ENCODE measurements at regions not wholly inside any gene's neighbourhood (a gene's known extent, or its start where the extent isn't known, plus 50 kb on each side); places are given as distances from the start of the nearest gene placed in this dataset.

GRCh38 chr7:15834446-15834845 is 148.0 kb upstream of the MEOX2 start (continued):
- no peak for TF ChIP-seq REST (IDR thresholded peaks at IDR 0.05)
- no peak for TF ChIP-seq SP1 (IDR thresholded peaks at IDR 0.05)
- TF ChIP-seq GABPA (IDR thresholded peaks at IDR 0.05 in 1 of 2, conservative IDR thresholded peaks at IDR 0.05 in 1 of 2), result no peak
- TF ChIP-seq HNF4G (IDR thresholded peaks at IDR 0.05), result no peak
- no peak for TF ChIP-seq RXRA (IDR thresholded peaks at IDR 0.05)
- TF ChIP-seq HNF4A (conservative IDR thresholded peaks at IDR 0.05), result no peak
- no peak for TF ChIP-seq YY1 (IDR thresholded peaks at IDR 0.05)
- no peak for TF ChIP-seq EGR1 (IDR thresholded peaks at IDR 0.05; ENCODE audit: low read depth in 2 of 2)
- TF ChIP-seq CTCF (IDR thresholded peaks at IDR 0.05; ENCODE audit: low read depth, low read length, missing input control), result no peak
- no peak for TF ChIP-seq FOXA2 (IDR thresholded peaks at IDR 0.05)
- TF ChIP-seq RAD21 (IDR thresholded peaks at IDR 0.05), result no peak

- no peaks in the 10 kb centered on the region for H3K27me3 ChIP-seq (ENCODE audit: control insufficient read depth in 4 of 4, insufficient read depth in 4 of 4, low read length in 3 of 4)
- no peak for DNase-seq (ENCODE audit: low spot score)
- WGBS, result 13% methylated on average over 1 of the region's 1 CpG
- no peaks in the 10 kb centered on the region for H3K36me3 ChIP-seq (ENCODE audit: control insufficient read depth in 4 of 4, insufficient read depth in 3 of 4, low read depth in 1 of 4, low read length in 3 of 4)
- H3K27ac ChIP-seq (ENCODE audit: low read depth in 1 of 2, low read length in 2 of 2), result no peak overlapping the region
- H3K9ac ChIP-seq (ENCODE audit: low read depth in 1 of 2, low read length in 2 of 2), result no peak overlapping the region
- H3K4me1 ChIP-seq (ENCODE audit: control insufficient read depth in 4 of 4, insufficient read depth in 4 of 4, low read length in 3 of 4), result no peaks in the 10 kb centered on the region
- no peaks in the 10 kb centered on the region for H3K9me3 ChIP-seq (ENCODE audit: control insufficient read depth in 4 of 4, low read length in 3 of 4)
- no peak for TF ChIP-seq NR2F2 (IDR thresholded peaks at IDR 0.05)
- peak; percentile 1 for TF ChIP-seq HNF4A (conservative IDR thresholded peaks at IDR 0.05)
- no peak overlapping the region for H3K4me3 ChIP-seq (ENCODE audit: low read depth in 1 of 3, low read length in 3 of 3)
These were observed 146.5 kb upstream of the MEOX2 start for GRCh38 chr7:15832996-15833395.

- Histone ChIP-seq H3K9ac (ENCODE audit: low read depth in 1 of 2, low read length in 2 of 2) (no peak overlapping the region), H3K9me3 (ENCODE audit: control insufficient read depth in 4 of 4, low read length in 3 of 4) (no peaks in the 10 kb centered on the region), H3K4me3 (ENCODE audit: low read depth in 1 of 3, low read length in 3 of 3) (no peak overlapping the region), H3K36me3 (ENCODE audit: control insufficient read depth in 4 of 4, insufficient read depth in 3 of 4, low read depth in 1 of 4, low read length in 3 of 4) (no peaks in the 10 kb centered on the region), H3K4me1 (ENCODE audit: control insufficient read depth in 4 of 4, insufficient read depth in 4 of 4, low read length in 3 of 4) (no peaks in the 10 kb centered on the region), H3K27me3 (ENCODE audit: control insufficient read depth in 4 of 4, insufficient read depth in 4 of 4, low read length in 3 of 4) (no peaks in the 10 kb centered on the region), H3K27ac (ENCODE audit: low read depth in 1 of 2, low read length in 2 of 2) (no peak overlapping the region)
- DNase-seq (ENCODE audit: low spot score), result no peak
- WGBS, result 82% methylated on average over 3 of the region's 3 CpGs
- TF ChIP-seq EGR1 (IDR thresholded peaks at IDR 0.05; ENCODE audit: low read depth in 2 of 2) (no peak), ATF3 (IDR thresholded peaks at IDR 0.05) (no peak), JUND (IDR thresholded peaks at IDR 0.05) (no peak), HNF4G (IDR thresholded peaks at IDR 0.05) (no peak), RXRA (IDR thresholded peaks at IDR 0.05) (no peak), HNF4A (conservative IDR thresholded peaks at IDR 0.05) (no peak), SP1 (IDR thresholded peaks at IDR 0.05) (no peak), TAF1 (conservative IDR thresholded peaks at IDR 0.05) (no peak), MAX (IDR thresholded peaks at IDR 0.05) (no peak), FOXA2 (IDR thresholded peaks at IDR 0.05) (no peak), GABPA (IDR thresholded peaks at IDR 0.05 in 1 of 2, conservative IDR thresholded peaks at IDR 0.05 in 1 of 2) (no peak), RAD21 (IDR thresholded peaks at IDR 0.05) (no peak), NR2F2 (IDR thresholded peaks at IDR 0.05) (no peak), ZBTB33 (IDR thresholded peaks at IDR 0.05) (no peak), REST (IDR thresholded peaks at IDR 0.05) (no peak), FOXA1 (IDR thresholded peaks at IDR 0.05) (no peak)
These were observed 145.1 kb upstream of the MEOX2 start for GRCh38 chr7:15831606-15832005.

Measured in liver (tissue), 8 donors.